ENCODE measurements at regions not wholly inside any gene's neighbourhood (a gene's known extent, or its start where the extent isn't known, plus 50 kb on each side); places are given as distances from the start of the nearest gene placed in this dataset.
"Not testable (repeated sequence)": the region's sequence is repeated elsewhere in the genome, so short reads cannot be mapped to it uniquely, and the experiment has no call there.

- DNase-seq = no peak
Observed at GRCh38 chr4:54574500-54574899, 83.3 kb upstream of the KIT start.

GRCh38 chr4:54575919-54576318, 81.8 kb upstream of the KIT start:
- no peak for DNase-seq

GRCh38 chr4:54581807-54582206, 76.0 kb upstream of the KIT start:
- no peak for DNase-seq

GRCh38 chr4:54585321-54586000, 72.3 kb upstream of the KIT start:
- no peak for DNase-seq

- no peak for DNase-seq
Observed at GRCh38 chr4:54586320-54586955, 71.3 kb upstream of the KIT start.

GRCh38 chr4:54587107-54587891, 70.5 kb upstream of the KIT start:
- DNase-seq = no peak

- no peak for DNase-seq
Observed at GRCh38 chr4:54588404-54588803, 69.4 kb upstream of the KIT start.

GRCh38 chr4:54589586-54589985, 68.2 kb upstream of the KIT start:
- no peak for DNase-seq

GRCh38 chr4:54593795-54594322, 63.9 kb upstream of the KIT start:
- no peak for DNase-seq

GRCh38 chr4:54596201-54596600, 61.6 kb upstream of the KIT start:
- no peak for DNase-seq

GRCh38 chr4:54597678-54598077, 60.1 kb upstream of the KIT start:
- DNase-seq = not testable (repeated sequence)

GRCh38 chr4:54602175-54602574, 55.6 kb upstream of the KIT start:
- DNase-seq = not testable (repeated sequence)

- no peak for DNase-seq
Observed at GRCh38 chr4:54607067-54607466, 50.7 kb upstream of the KIT start.

GRCh38 chr4:54607521-54607920, 50.2 kb upstream of the KIT start:
- DNase-seq = no peak

Measured in right lung (tissue), 2 donors.